LNCAP (cell line): ENCODE measurements at regions not wholly inside any gene's neighbourhood (a gene's known extent, or its start where the extent isn't known, plus 50 kb on each side); places are given as distances from the start of the nearest gene placed in this dataset.

Source experiments
- CTCF ChIP-seq: fragments of 450-650 bp; IDR thresholded peaks from 2 replicates; pipeline ENCODE4 v1.5.1; 2017; ENCODE audit warnings: mild to moderate bottlenecking

GRCh38 chr13:74929436-74929835, 552.5 kb downstream of the TBC1D4 start:
- TF ChIP-seq CTCF, result no peak

GRCh38 chr13:74927823-74928222, 554.1 kb downstream of the TBC1D4 start:
- no peak for TF ChIP-seq CTCF

- no peak for TF ChIP-seq CTCF
These were observed 559.0 kb downstream of the TBC1D4 start for GRCh38 chr13:74922963-74923362.

- no peak for TF ChIP-seq CTCF
These were observed 560.6 kb downstream of the TBC1D4 start for GRCh38 chr13:74921326-74921725.

- TF ChIP-seq CTCF, result no peak
These were observed 561.0 kb downstream of the TBC1D4 start for GRCh38 chr13:74920920-74921319.

- TF ChIP-seq CTCF, result no peak
These were observed 561.6 kb downstream of the TBC1D4 start for GRCh38 chr13:74920361-74920760.

GRCh38 chr13:74919914-74920313, 562.1 kb downstream of the TBC1D4 start:
- no peak for TF ChIP-seq CTCF

- TF ChIP-seq CTCF, result no peak
These were observed 569.1 kb downstream of the TBC1D4 start for GRCh38 chr13:74912898-74913297.
